ENCODE measurements at regions not wholly inside any gene's neighbourhood (a gene's known extent, or its start where the extent isn't known, plus 50 kb on each side); places are given as distances from the start of the nearest gene placed in this dataset.
"Not testable (repeated sequence)": the region's sequence is repeated elsewhere in the genome, so short reads cannot be mapped to it uniquely, and the experiment has no call there.

GRCh38 chr6:134585517-134585873, 267.6 kb upstream of the SGK1 start:
- Mint-ChIP-seq H3K4me1 (no peaks in the 10 kb centered on the region), H3K36me3 (no peaks in the 10 kb centered on the region), H3K27me3 (ENCODE audit: low read depth in 3 of 3) (peaks cover 0 to 5% (median 0%) of the 10 kb centered on the region in 3 donors), H3K4me3 (no peak overlapping the region), H3K27ac (no peak overlapping the region), H3K9me3 (peaks cover 0 to 3% (median 0%) of the 10 kb centered on the region in 6 donors)
- DNase-seq, result no peak

GRCh38 chr6:134584847-134585516, 267.1 kb upstream of the SGK1 start:
- H3K4me1 Mint-ChIP-seq, result no peaks in the 10 kb centered on the region
- DNase-seq, result no peak
- no peaks in the 10 kb centered on the region for H3K36me3 Mint-ChIP-seq
- H3K4me3 Mint-ChIP-seq, result no peak overlapping the region
- H3K27me3 Mint-ChIP-seq (ENCODE audit: low read depth in 3 of 3), result peaks cover 0 to 3% (median 0%) of the 10 kb centered on the region in 3 donors
- peaks cover 0 to 3% (median 0%) of the 10 kb centered on the region in 6 donors for H3K9me3 Mint-ChIP-seq
- no peak overlapping the region for H3K27ac Mint-ChIP-seq

GRCh38 chr6:134577998-134578397, 260.1 kb upstream of the SGK1 start:
- Mint-ChIP-seq H3K4me3 (no peak overlapping the region), H3K36me3 (no peaks in the 10 kb centered on the region), H3K4me1 (no peaks in the 10 kb centered on the region), H3K9me3 (peaks cover 0 to 3% (median 0%) of the 10 kb centered on the region in 6 donors), H3K27me3 (ENCODE audit: low read depth in 3 of 3) (peaks cover 0 to 3% (median 2%) of the 10 kb centered on the region in 3 donors), H3K27ac (no peak overlapping the region)
- DNase-seq, result no peak

DNA sequence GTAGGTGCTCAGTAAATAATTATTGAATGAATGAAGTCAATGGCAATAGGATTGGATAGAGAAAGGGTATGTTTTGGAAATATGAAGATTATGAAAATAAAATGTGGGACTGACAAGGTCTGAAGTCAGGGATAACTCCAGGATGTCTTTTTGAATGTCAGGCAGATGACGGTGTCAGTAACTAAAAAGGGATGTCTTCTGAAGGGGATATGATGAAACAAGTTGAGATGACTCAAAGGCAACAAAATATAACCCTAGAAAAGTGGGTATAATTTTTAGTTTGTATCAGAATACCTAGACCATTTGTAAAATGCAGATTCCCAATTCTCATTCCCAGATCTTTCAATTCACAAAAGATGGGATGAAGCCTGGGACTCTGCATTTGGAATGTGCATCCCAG, 257.3 kb upstream of the SGK1 start:
- Mint-ChIP-seq H3K4me3 (no peak overlapping the region), H3K27ac (no peak overlapping the region), H3K36me3 (no peaks in the 10 kb centered on the region), H3K9me3 (no peaks in the 10 kb centered on the region), H3K27me3 (ENCODE audit: low read depth in 3 of 3) (peaks cover 0 to 3% (median 0%) of the 10 kb centered on the region in 3 donors), H3K4me1 (no peaks in the 10 kb centered on the region)
- no peak for DNase-seq

GRCh38 chr6:134574491-134574890, 256.6 kb upstream of the SGK1 start:
- DNase-seq, result no peak
- Mint-ChIP-seq H3K27me3 (ENCODE audit: low read depth in 3 of 3) (peaks cover 0 to 3% (median 0%) of the 10 kb centered on the region in 3 donors), H3K4me1 (no peaks in the 10 kb centered on the region), H3K27ac (no peak overlapping the region), H3K4me3 (no peak overlapping the region), H3K36me3 (no peaks in the 10 kb centered on the region), H3K9me3 (no peaks in the 10 kb centered on the region)

- not testable (repeated sequence) for H3K27me3 Mint-ChIP-seq (ENCODE audit: low read depth in 3 of 3); H3K36me3 Mint-ChIP-seq; H3K4me1 Mint-ChIP-seq; DNase-seq; H3K27ac Mint-ChIP-seq; H3K4me3 Mint-ChIP-seq; H3K9me3 Mint-ChIP-seq
Measured at GRCh38 chr6:134569996-134570395, 252.1 kb upstream of the SGK1 start.

GRCh38 chr6:134564705-134565104, 246.8 kb upstream of the SGK1 start:
- Mint-ChIP-seq H3K4me3 (no peak overlapping the region), H3K36me3 (no peaks in the 10 kb centered on the region), H3K27ac (no peak overlapping the region), H3K27me3 (ENCODE audit: low read depth in 3 of 3) (peaks cover 2 to 5% (median 3%) of the 10 kb centered on the region in 3 donors), H3K4me1 (no peaks in the 10 kb centered on the region), H3K9me3 (peaks cover 0 to 5% (median 0%) of the 10 kb centered on the region in 6 donors)
- no peak for DNase-seq

DNA sequence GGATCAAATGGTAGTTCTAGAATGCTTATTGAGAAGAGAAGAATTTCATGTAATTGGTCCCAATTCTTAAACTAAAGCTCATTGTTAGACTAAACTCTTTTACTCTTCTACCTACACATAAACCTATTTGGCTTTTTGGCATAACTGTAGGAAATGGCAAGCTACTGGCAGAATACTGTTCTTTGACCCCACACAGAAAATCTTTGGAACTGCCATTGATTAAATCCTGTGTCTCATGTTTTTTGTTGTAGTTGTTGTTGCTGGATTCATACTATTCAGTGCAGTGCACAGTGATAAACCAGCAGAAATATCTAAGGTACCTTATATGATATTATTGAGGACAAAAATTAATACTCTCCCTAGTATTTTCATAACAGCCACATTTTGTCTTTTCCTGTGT, 242.1 kb upstream of the SGK1 start:
- Mint-ChIP-seq H3K27ac (no peak overlapping the region), H3K4me1 (no peaks in the 10 kb centered on the region), H3K36me3 (no peaks in the 10 kb centered on the region), H3K4me3 (no peak overlapping the region), H3K27me3 (ENCODE audit: low read depth in 3 of 3) (peaks cover 0 to 4% (median 3%) of the 10 kb centered on the region in 3 donors), H3K9me3 (no peaks in the 10 kb centered on the region)
- no peak for DNase-seq

DNA sequence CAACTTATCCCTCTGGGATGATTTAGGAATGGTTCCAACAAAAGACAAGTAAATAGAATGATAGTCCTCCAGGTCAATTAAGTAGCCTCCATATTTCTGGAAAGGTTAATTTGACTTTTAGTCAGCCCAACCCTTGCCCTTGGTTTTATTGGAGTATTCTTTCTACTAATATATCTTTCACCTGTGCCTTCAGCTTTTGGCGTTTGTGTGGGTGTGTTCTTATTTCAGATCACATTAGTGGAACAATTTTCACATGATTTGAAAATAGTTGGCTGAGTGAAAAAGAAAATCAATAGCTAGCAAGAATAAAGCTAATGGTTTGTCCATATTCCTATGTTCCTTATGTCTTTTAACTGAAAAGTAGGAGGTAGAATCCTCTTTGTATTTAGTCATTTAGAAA, 239.6 kb upstream of the SGK1 start:
- Mint-ChIP-seq H3K9me3 (peaks cover 0 to 2% (median 0%) of the 10 kb centered on the region in 6 donors), H3K27me3 (ENCODE audit: low read depth in 3 of 3) (peaks cover 1 to 4% (median 3%) of the 10 kb centered on the region in 3 donors), H3K4me3 (no peak overlapping the region), H3K27ac (no peak overlapping the region), H3K36me3 (no peaks in the 10 kb centered on the region), H3K4me1 (no peaks in the 10 kb centered on the region)
- DNase-seq, result no peak

- Mint-ChIP-seq H3K27ac (no peak overlapping the region), H3K4me3 (no peak overlapping the region), H3K27me3 (ENCODE audit: low read depth in 3 of 3) (peaks cover 2 to 3% (median 3%) of the 10 kb centered on the region in 3 donors), H3K9me3 (peaks cover 0 to 2% (median 0%) of the 10 kb centered on the region in 6 donors), H3K36me3 (no peaks in the 10 kb centered on the region), H3K4me1 (no peaks in the 10 kb centered on the region)
- no peak for DNase-seq
Measured at GRCh38 chr6:134555672-134556071, 237.8 kb upstream of the SGK1 start.

DNA sequence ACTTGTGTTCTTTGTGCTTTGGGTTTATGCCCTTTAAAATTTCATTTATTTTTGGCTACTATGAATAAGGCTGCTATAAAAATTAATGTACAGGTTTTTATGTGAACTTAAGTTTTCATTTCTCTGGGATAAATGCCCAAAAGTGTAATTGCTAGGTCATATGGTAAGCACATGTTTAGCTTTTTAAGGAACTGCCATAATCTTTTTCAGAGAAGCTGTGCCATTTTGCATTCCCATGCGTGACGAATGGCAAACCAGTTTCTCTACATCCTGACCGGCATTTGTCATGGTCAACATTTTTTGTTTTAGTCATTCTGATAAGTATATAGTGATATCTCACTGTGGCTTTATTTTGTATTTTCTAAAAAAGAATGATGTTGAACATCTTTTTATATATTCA, 236.0 kb upstream of the SGK1 start:
- H3K36me3 Mint-ChIP-seq, result no peaks in the 10 kb centered on the region
- no peak overlapping the region for H3K27ac Mint-ChIP-seq
- DNase-seq, result no peak
- H3K4me1 Mint-ChIP-seq, result no peaks in the 10 kb centered on the region
- peaks cover 0 to 3% (median 2%) of the 10 kb centered on the region in 3 donors for H3K27me3 Mint-ChIP-seq (ENCODE audit: low read depth in 3 of 3)
- no peak overlapping the region for H3K4me3 Mint-ChIP-seq
- peaks cover 0 to 2% (median 0%) of the 10 kb centered on the region in 6 donors for H3K9me3 Mint-ChIP-seq

DNA sequence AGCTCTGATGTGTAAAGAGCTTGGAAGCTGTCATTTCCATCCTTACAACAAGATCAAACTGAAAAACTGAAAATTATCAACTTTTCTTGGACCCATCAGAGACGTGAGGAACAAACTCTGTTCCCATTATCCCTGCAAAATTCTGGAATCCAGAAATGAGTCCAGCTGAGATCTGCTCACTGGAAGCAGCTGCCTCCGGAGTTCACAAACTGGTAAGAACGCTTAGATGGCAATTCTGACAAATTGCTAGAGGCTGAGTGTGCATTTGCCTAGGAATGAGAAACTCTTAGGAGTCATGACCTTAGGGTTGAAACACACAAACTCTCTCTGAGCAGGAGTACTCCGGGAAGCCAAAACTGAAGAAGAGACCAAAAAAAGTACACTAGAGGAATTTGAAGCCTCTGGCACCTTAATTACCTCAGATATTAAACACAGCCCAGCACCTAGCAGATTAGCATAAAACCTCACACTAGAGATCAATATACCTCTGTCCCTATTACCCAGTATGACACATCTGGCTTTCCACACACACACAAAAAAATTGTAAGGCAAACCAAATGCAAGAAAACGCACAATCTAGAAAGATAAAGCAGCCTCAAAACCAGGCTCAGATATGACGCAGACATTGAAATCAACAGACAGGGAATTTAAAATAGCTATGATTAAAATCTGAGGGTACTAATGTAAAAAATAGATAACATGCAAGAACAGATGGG, 233.5 kb upstream of the SGK1 start:
- no peaks in the 10 kb centered on the region for H3K4me1 Mint-ChIP-seq
- H3K27me3 Mint-ChIP-seq (ENCODE audit: low read depth in 3 of 3), result peaks cover 0 to 5% (median 2%) of the 10 kb centered on the region in 3 donors
- H3K36me3 Mint-ChIP-seq, result no peaks in the 10 kb centered on the region
- H3K9me3 Mint-ChIP-seq, result peaks cover 0 to 2% (median 0%) of the 10 kb centered on the region in 6 donors
- H3K4me3 Mint-ChIP-seq, result no peak overlapping the region
- no peak overlapping the region for H3K27ac Mint-ChIP-seq
- DNase-seq, result no peak

GRCh38 chr6:134550604-134551003, 232.7 kb upstream of the SGK1 start:
- Mint-ChIP-seq H3K4me3 (no peak overlapping the region), H3K36me3 (no peaks in the 10 kb centered on the region), H3K4me1 (no peaks in the 10 kb centered on the region), H3K27me3 (ENCODE audit: low read depth in 3 of 3) (peaks cover 0 to 3% (median 2%) of the 10 kb centered on the region in 3 donors), H3K9me3 (peaks cover 0 to 2% (median 0%) of the 10 kb centered on the region in 6 donors), H3K27ac (no peak overlapping the region)
- DNase-seq, result no peak

GRCh38 chr6:134549854-134550253, 231.9 kb upstream of the SGK1 start:
- no peaks in the 10 kb centered on the region for H3K36me3 Mint-ChIP-seq
- peaks cover 0 to 1% (median 0%) of the 10 kb centered on the region in 6 donors for H3K9me3 Mint-ChIP-seq
- H3K4me1 Mint-ChIP-seq, result no peaks in the 10 kb centered on the region
- DNase-seq, result no peak
- H3K27me3 Mint-ChIP-seq (ENCODE audit: low read depth in 3 of 3), result peaks cover 0 to 3% (median 2%) of the 10 kb centered on the region in 3 donors
- no peak overlapping the region for H3K4me3 Mint-ChIP-seq
- H3K27ac Mint-ChIP-seq, result no peak overlapping the region
